Breast epithelium (tissue), 3 donors: ENCODE measurements at regions not wholly inside any gene's neighbourhood (a gene's known extent, or its start where the extent isn't known, plus 50 kb on each side); places are given as distances from the start of the nearest gene placed in this dataset.

ENCODE experiments used
- POLR2AphosphoS5 ChIP-seq, 3 donors: sonication (generic); formaldehyde crosslinking; IDR thresholded peaks; one replicate each; pipeline ENCODE4 v1.6.1; 2017; ENCODE audit warnings: antibody characterized with exemption in 3 of 3
- TF ChIP-seq, protein P1 (sequence below), 3 donors: fragments of 450-650 bp; IDR thresholded peaks; one replicate each; pipeline ENCODE4 v1.5.1; 2016 to 2017; ENCODE audit warnings: antibody characterized with exemption in 3 of 3, mild to moderate bottlenecking in 3 of 3, moderate library complexity in 3 of 3

DNA sequence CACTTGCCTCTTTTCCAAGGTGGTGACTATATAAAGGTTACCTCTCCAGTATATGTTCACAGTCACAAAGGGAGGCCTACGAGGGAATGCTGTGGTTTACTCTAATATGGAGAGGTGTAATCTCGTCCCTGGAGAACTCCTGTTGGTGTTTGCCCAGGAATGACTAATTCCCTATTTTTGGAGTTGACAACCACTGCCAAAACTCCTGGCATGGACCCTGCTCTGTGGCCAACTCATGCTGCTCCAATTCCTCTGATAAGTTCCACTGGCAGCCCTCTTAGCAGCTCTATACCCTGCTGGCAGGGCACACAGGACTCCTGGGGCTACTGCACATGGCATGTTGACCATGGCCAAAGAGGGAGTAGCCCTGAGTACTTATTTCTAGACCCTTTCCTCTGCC is 418.7 kb upstream of the ANO5 start:
- TF ChIP-seq, protein P1, sequence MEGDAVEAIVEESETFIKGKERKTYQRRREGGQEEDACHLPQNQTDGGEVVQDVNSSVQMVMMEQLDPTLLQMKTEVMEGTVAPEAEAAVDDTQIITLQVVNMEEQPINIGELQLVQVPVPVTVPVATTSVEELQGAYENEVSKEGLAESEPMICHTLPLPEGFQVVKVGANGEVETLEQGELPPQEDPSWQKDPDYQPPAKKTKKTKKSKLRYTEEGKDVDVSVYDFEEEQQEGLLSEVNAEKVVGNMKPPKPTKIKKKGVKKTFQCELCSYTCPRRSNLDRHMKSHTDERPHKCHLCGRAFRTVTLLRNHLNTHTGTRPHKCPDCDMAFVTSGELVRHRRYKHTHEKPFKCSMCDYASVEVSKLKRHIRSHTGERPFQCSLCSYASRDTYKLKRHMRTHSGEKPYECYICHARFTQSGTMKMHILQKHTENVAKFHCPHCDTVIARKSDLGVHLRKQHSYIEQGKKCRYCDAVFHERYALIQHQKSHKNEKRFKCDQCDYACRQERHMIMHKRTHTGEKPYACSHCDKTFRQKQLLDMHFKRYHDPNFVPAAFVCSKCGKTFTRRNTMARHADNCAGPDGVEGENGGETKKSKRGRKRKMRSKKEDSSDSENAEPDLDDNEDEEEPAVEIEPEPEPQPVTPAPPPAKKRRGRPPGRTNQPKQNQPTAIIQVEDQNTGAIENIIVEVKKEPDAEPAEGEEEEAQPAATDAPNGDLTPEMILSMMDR (IDR thresholded peaks at IDR 0.05), result no peak
- no peak for TF ChIP-seq POLR2AphosphoS5 (IDR thresholded peaks at IDR 0.05)
